ENCODE measurements at regions not wholly inside any gene's neighbourhood (a gene's known extent, or its start where the extent isn't known, plus 50 kb on each side); places are given as distances from the start of the nearest gene placed in this dataset.

GRCh38 chr9:135224921-135225541, 137.6 kb downstream of the OLFM1 start:
- Mint-ChIP-seq H3K4me1 (ENCODE audit: insufficient read depth, unreplicated experiment) (no peaks in the 10 kb centered on the region), H3K4me3 (ENCODE audit: unreplicated experiment) (no peak overlapping the region), H3K9me3 (ENCODE audit: unreplicated experiment) (no peaks in the 10 kb centered on the region), H3K27me3 (ENCODE audit: insufficient read depth, unreplicated experiment) (no peaks in the 10 kb centered on the region), H3K36me3 (ENCODE audit: insufficient read depth, unreplicated experiment) (no peaks in the 10 kb centered on the region), H3K27ac (ENCODE audit: low read depth, unreplicated experiment) (no peak overlapping the region)
- ChIA-PET POLR2A (no interaction called here), CTCF (no interaction called here)
- intact Hi-C loops (cut with micrococcal nuclease), result no loop called here
- no peak for TF ChIP-seq CTCF (IDR thresholded peaks at IDR 0.05; ENCODE audit: unreplicated experiment)
- DNase-seq (ENCODE audit: unreplicated experiment), result no peak
- no TSS peak for BruUV-seq (replicated peaks)

DNA sequence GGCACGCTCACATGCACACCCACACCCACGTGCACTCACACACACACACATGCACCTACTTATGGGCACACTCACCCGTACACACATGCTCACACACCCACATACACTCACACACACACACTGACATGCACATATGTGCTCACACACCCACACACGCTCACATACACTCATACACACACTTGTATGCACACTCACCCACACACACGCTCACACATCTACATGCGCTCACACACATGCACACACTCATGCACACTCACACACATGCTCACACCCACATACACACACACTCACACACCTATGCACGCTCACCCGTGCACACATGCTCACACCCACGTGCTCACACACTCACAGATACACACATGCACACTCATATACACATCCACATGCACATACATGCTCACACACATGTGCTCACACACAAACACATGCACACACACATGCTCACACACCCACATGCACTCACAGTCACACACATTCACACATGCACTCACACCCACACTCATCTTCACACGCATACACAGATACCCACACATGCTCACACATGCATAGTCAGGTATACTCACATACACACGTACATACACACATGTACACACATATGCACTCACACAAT, 138.3 kb downstream of the OLFM1 start:
- Mint-ChIP-seq H3K27ac (ENCODE audit: low read depth, unreplicated experiment) (no peak overlapping the region), H3K9me3 (ENCODE audit: unreplicated experiment) (no peaks in the 10 kb centered on the region), H3K4me1 (ENCODE audit: insufficient read depth, unreplicated experiment) (no peaks in the 10 kb centered on the region), H3K36me3 (ENCODE audit: insufficient read depth, unreplicated experiment) (no peaks in the 10 kb centered on the region), H3K27me3 (ENCODE audit: insufficient read depth, unreplicated experiment) (peaks cover 4% of the 10 kb centered on the region), H3K4me3 (ENCODE audit: unreplicated experiment) (no peak overlapping the region)
- no peak for TF ChIP-seq CTCF (IDR thresholded peaks at IDR 0.05; ENCODE audit: unreplicated experiment)
- intact Hi-C loops (cut with micrococcal nuclease), result no loop called here
- POLR2A ChIA-PET, result no interaction called here
- no peak for DNase-seq (ENCODE audit: unreplicated experiment)
- BruUV-seq (replicated peaks), result no TSS peak
- CTCF ChIA-PET, result no interaction called here

DNA sequence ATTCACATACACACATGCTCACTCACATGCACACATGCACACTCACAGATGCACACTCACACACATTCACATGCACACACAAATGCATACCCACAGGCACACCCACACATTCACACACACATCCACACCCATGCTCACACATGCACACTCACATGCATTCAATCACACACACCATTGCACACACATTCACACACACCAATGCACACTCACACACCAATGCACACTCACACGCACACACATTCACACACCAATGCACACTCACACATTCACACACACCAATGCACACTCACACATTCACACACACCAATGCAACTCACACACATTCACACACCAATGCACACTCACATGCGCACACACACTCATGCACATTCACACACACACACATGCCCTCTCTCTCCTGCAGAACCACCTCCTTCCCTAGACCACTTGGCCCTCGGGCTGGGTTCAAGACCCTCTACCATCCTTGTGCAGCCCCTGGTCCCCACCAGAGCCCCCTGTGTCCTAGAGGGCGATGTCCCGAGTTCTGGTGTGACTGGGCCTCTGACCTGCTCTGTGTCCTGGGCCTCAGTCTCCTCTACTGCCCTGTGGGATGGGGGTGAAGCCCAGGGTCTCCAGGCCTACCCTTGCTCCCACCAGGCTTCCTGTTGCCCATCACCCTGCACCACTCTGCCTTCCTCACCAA, 139.0 kb downstream of the OLFM1 start:
- no TSS peak for BruUV-seq (replicated peaks)
- CTCF ChIA-PET, result no interaction called here

More for the DNA sequence above, 139.0 kb downstream of the OLFM1 start:
- intact Hi-C loops (cut with micrococcal nuclease), result no loop called here
- no peak for TF ChIP-seq CTCF (IDR thresholded peaks at IDR 0.05; ENCODE audit: unreplicated experiment)
- POLR2A ChIA-PET, result interaction anchor here (0.5 kb wide), 1 partner anchor 82 kb away, joined by 3 read pairs; no protein-coding TSS in a partner anchor
- no peak overlapping the region for H3K27ac Mint-ChIP-seq (ENCODE audit: low read depth, unreplicated experiment)
- H3K4me1 Mint-ChIP-seq (ENCODE audit: insufficient read depth, unreplicated experiment), result no peaks in the 10 kb centered on the region
- peaks cover 12% of the 10 kb centered on the region for H3K27me3 Mint-ChIP-seq (ENCODE audit: insufficient read depth, unreplicated experiment)
- DNase-seq (ENCODE audit: unreplicated experiment), result no peak
- no peak overlapping the region for H3K4me3 Mint-ChIP-seq (ENCODE audit: unreplicated experiment)
- H3K9me3 Mint-ChIP-seq (ENCODE audit: unreplicated experiment), result no peaks in the 10 kb centered on the region
- no peaks in the 10 kb centered on the region for H3K36me3 Mint-ChIP-seq (ENCODE audit: insufficient read depth, unreplicated experiment)

All from MCF 10A (cell line).